Mesenchymal stem cell (in vitro differentiated cells and primary cell): ENCODE measurements at regions not wholly inside any gene's neighbourhood (a gene's known extent, or its start where the extent isn't known, plus 50 kb on each side); places are given as distances from the start of the nearest gene placed in this dataset.
"Not testable (repeated sequence)": the region's sequence is repeated elsewhere in the genome, so short reads cannot be mapped to it uniquely, and the experiment has no call there.

ENCODE experiments used
- DNase-seq: peaks from one replicate; pipeline ENCODE4 v3.0.0-alpha.2; 2013
- H2AFZ ChIP-seq: one replicate; pipeline ENCODE4 v1.6.1; 2013; ENCODE audit warnings: low read depth, mild to moderate bottlenecking, control low read depth, inconsistent platforms, low read length, moderate library complexity
- H2AK5ac ChIP-seq: 2 replicates; pipeline ENCODE4 v1.6.1; 2013; ENCODE audit warnings: low read length, moderate library complexity, mild to moderate bottlenecking, inconsistent platforms; ENCODE audit not compliant: severe bottlenecking
- H2BK120ac ChIP-seq: one replicate; pipeline ENCODE4 v1.6.1; 2013; ENCODE audit warnings: low read depth, mild to moderate bottlenecking, inconsistent platforms, low read length, moderate library complexity
- H2BK12ac ChIP-seq, 2 experiments: one replicate each; pipeline ENCODE4 v1.6.1; 2013; ENCODE audit warnings: inconsistent platforms in 2 of 2, low read length in 2 of 2, mild to moderate bottlenecking in 2 of 2, moderate library complexity in 2 of 2, control low read depth in 1 of 2
- H2BK15ac ChIP-seq: one replicate; pipeline ENCODE4 v1.6.1; 2013; ENCODE audit warnings: mild to moderate bottlenecking, low read depth, inconsistent platforms; ENCODE audit not compliant: poor library complexity, severe bottlenecking
- H2BK5ac ChIP-seq: 2 replicates; pipeline ENCODE4 v1.6.1; 2013; ENCODE audit warnings: low read depth, mild to moderate bottlenecking, low read length, control low read depth, inconsistent platforms; ENCODE audit not compliant: poor library complexity, severe bottlenecking
- H3K14ac ChIP-seq, 2 experiments: one replicate each; pipeline ENCODE4 v1.6.1; 2013; ENCODE audit warnings: inconsistent platforms in 2 of 2, low read length in 2 of 2, control low read depth in 1 of 2, mild to moderate bottlenecking in 1 of 2, moderate library complexity in 1 of 2
- H3K18ac ChIP-seq, 2 experiments: one replicate each; pipeline ENCODE4 v1.6.1; 2013; ENCODE audit warnings: inconsistent platforms in 2 of 2, low read length in 2 of 2, control low read depth in 1 of 2, low read depth in 1 of 2, mild to moderate bottlenecking in 1 of 2
- H3K23ac ChIP-seq, 2 experiments: one replicate each; pipeline ENCODE4 v1.6.1; 2013; ENCODE audit warnings: inconsistent platforms in 2 of 2, low read length in 2 of 2, mild to moderate bottlenecking in 2 of 2, moderate library complexity in 2 of 2, control low read depth in 1 of 2
- H3K27ac ChIP-seq: 2 replicates; pipeline ENCODE4 v1.5.1; 2013; ENCODE audit warnings: mild to moderate bottlenecking, moderate library complexity, low read length, control low read depth, inconsistent platforms; ENCODE audit not compliant: poor library complexity, severe bottlenecking
- H3K27me3 ChIP-seq, 2 experiments: 2 replicates each; pipeline versions ENCODE4 v1.6.1 to v1.7.0; 2013; ENCODE audit warnings: low read length in 2 of 2, mild to moderate bottlenecking in 2 of 2, moderate library complexity in 2 of 2, control low read depth in 1 of 2, inconsistent platforms in 1 of 2; ENCODE audit not compliant: control insufficient read depth in 1 of 2, insufficient read depth in 1 of 2
- H3K36me3 ChIP-seq, 2 experiments: 2 replicates each; pipeline versions ENCODE4 v1.6.1 to v1.7.0; 2013; ENCODE audit warnings: low read length in 2 of 2, control low read depth in 1 of 2, inconsistent platforms in 1 of 2, low read depth in 1 of 2, mild to moderate bottlenecking in 1 of 2; ENCODE audit not compliant: insufficient read depth in 2 of 2, control insufficient read depth in 1 of 2
- H3K4ac ChIP-seq, 2 experiments: one replicate each; pipeline ENCODE4 v1.6.1; 2013; ENCODE audit warnings: inconsistent platforms in 2 of 2, low read length in 2 of 2, mild to moderate bottlenecking in 2 of 2, moderate library complexity in 2 of 2, control low read depth in 1 of 2, low read depth in 1 of 2
- H3K4me1 ChIP-seq: 2 replicates; pipeline ENCODE4 v1.6.1; 2013; ENCODE audit warnings: low read depth, low read length, control low read depth; ENCODE audit not compliant: control insufficient read depth, insufficient read depth
- H3K4me2 ChIP-seq: 2 replicates; pipeline ENCODE4 v1.6.1; 2013; ENCODE audit warnings: low read length, mild to moderate bottlenecking, inconsistent platforms; ENCODE audit not compliant: poor library complexity, severe bottlenecking
- H3K4me3 ChIP-seq, 2 experiments: 2 replicates each; pipeline versions ENCODE4 v1.5.1 to v1.7.0; 2013; ENCODE audit warnings: low read length in 2 of 2, mild to moderate bottlenecking in 2 of 2, control low read depth in 1 of 2, low read depth in 1 of 2; ENCODE audit not compliant: insufficient read depth in 1 of 2
- H3K79me1 ChIP-seq: replicated peaks from 2 replicates; pipeline ENCODE4 v1.6.1; 2013; ENCODE audit warnings: mild to moderate bottlenecking, control low read depth, low read length, inconsistent platforms; ENCODE audit not compliant: poor library complexity, severe bottlenecking
- H3K9ac ChIP-seq: 2 replicates; pipeline ENCODE4 v1.7.0; 2013; ENCODE audit warnings: mild to moderate bottlenecking, low read length, moderate library complexity
- H3K9me3 ChIP-seq: 2 replicates; pipeline ENCODE4 v1.7.0; 2013; ENCODE audit warnings: mild to moderate bottlenecking, low read length; ENCODE audit not compliant: control insufficient read depth
- H4K8ac ChIP-seq: one replicate; pipeline ENCODE4 v1.6.1; 2013; ENCODE audit warnings: inconsistent platforms, mild to moderate bottlenecking, low read length, moderate library complexity
- H4K91ac ChIP-seq: one replicate; pipeline ENCODE4 v1.6.1; 2013; ENCODE audit warnings: mild to moderate bottlenecking, low read length, inconsistent platforms
- WGBS: methylation state at CpG from one replicate; pipeline ENCODE4 v1.1.7; 2013; ENCODE audit warnings: mixed read lengths; 5-methylcytosine and 5-hydroxymethylcytosine counted together

DNA sequence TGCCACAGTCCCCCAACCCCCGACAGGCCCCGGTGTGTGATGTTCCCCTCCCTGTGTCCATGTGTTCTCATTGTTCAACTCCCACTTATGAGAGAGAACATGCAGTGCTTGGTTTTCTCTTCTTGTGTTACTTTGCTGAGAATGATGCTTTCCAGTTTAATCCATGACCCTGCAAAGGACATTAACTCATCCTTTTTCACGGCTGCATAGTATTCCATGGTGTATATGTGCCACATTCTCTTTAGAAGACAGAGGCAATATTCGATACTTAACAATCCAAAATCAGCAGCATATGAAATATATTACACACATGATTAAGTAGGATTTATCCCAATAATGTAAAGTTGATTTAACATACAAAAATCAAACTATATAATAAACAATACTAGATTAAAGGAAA, 451.6 kb upstream of the PCDH10 start:
- not testable (repeated sequence) for H3K4me3 ChIP-seq, H2BK12ac ChIP-seq, H3K4ac ChIP-seq, H3K36me3 ChIP-seq, H3K4me1 ChIP-seq, H2AFZ ChIP-seq, DNase-seq, H2BK120ac ChIP-seq, H4K91ac ChIP-seq, H3K18ac ChIP-seq, H3K27me3 ChIP-seq, H2AK5ac ChIP-seq, H2BK15ac ChIP-seq, H3K23ac ChIP-seq, H3K79me1 ChIP-seq, H2BK5ac ChIP-seq, H3K9ac ChIP-seq, H3K4me2 ChIP-seq, H4K8ac ChIP-seq, H3K27ac ChIP-seq, H3K14ac ChIP-seq
- 100% methylated on average over 3 of the region's 4 CpGs for WGBS
- H3K9me3 ChIP-seq, result peaks cover 26% of the 10 kb centered on the region

DNA sequence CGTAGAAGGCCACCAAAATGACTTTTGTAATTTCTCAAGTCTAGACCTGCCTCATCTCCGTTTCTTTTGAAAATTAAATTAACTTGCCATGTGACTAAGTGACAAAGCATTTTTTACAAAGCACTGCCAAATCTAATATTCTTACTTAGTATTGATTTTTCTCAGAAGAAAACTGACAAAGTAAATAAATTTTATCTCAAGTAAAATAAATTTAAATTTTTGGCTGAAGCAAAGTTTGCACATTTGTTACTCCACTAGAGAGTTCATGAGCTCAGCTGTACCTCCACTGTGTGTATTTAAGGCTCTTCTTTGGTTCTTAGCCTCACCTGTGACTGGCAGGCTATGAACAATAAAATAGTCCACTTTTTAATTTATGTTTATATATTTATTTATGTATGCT, 441.1 kb upstream of the PCDH10 start:
- Histone ChIP-seq H3K4ac (no peak overlapping the region), H3K4me2 (no peak overlapping the region), H3K23ac (no peak overlapping the region), H2BK5ac (no peak overlapping the region), H4K8ac (no peak overlapping the region), H3K4me3 (no peak overlapping the region), H3K9me3 (peaks cover 7% of the 10 kb centered on the region), H2AK5ac (no peak overlapping the region), H3K27me3 (no peaks in the 10 kb centered on the region), H4K91ac (no peak overlapping the region), H2BK12ac (no peak overlapping the region), H3K14ac (no peak overlapping the region), H3K18ac (no peak overlapping the region), H3K36me3 (no peaks in the 10 kb centered on the region), H2BK15ac (no peak overlapping the region), H2AFZ (no peak overlapping the region), H3K27ac (no peak overlapping the region), H2BK120ac (no peak overlapping the region), H3K4me1 (no peaks in the 10 kb centered on the region), H3K9ac (no peak overlapping the region), H3K79me1 (no peaks in the 10 kb centered on the region)
- WGBS, result no CpG with 5 or more reads among the region's 2 CpGs
- DNase-seq, result no peak

DNA sequence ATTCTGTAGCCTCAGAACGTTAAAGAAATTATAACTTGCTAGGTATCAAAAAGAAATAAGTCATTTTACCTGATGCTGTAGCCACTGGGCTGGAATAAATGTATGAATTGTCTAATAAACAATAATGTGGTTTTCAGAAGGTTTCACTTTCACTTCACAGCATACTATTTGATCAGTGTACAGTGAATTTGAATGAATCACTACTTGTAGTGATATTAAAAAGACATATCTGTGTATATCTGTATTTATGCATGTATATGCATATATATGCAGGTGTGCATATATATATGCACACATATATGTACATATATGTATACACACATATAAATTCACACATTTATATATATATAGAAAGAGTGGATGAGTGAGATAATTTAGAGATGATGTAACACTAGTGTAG, 440.0 kb upstream of the PCDH10 start:
- Histone ChIP-seq H2BK120ac (no peak overlapping the region), H3K4ac (no peak overlapping the region), H3K4me2 (no peak overlapping the region), H3K79me1 (no peaks in the 10 kb centered on the region), H3K27ac (no peak overlapping the region), H3K27me3 (no peaks in the 10 kb centered on the region), H2BK12ac (no peak overlapping the region), H2AK5ac (no peak overlapping the region), H3K9ac (no peak overlapping the region), H3K4me1 (no peaks in the 10 kb centered on the region), H3K9me3 (peaks cover 13% of the 10 kb centered on the region), H2BK5ac (no peak overlapping the region), H3K4me3 (no peak overlapping the region), H2BK15ac (no peak overlapping the region), H3K23ac (no peak overlapping the region), H4K91ac (no peak overlapping the region), H3K18ac (no peak overlapping the region), H3K14ac (no peak overlapping the region), H4K8ac (no peak overlapping the region), H2AFZ (no peak overlapping the region), H3K36me3 (no peaks in the 10 kb centered on the region)
- DNase-seq, result no peak
- WGBS, result no CpG with 5 or more reads among the region's 1 CpG

DNA sequence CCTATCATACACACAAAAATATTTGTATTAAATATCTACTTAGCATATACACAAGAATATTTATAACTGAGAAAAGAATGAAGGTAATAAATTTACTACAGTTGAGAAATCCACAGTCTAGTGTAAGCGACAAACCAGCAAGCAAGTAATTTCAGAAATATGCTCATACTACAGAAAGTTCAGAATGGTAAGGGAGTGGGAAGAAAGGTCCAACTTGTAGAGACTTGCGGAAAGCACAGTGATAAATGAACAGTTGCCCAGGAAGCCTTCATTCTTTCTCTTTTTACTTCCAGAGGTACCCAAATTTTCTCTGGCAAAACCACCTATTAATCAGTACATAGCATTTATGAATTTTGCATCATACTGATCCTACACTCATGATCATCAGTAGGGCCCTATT, 438.1 kb upstream of the PCDH10 start:
- no peak overlapping the region for H3K27ac ChIP-seq
- no peak overlapping the region for H3K14ac ChIP-seq
- H3K27me3 ChIP-seq, result no peaks in the 10 kb centered on the region
- no peak overlapping the region for H3K9ac ChIP-seq
- no peak for DNase-seq
- H2BK12ac ChIP-seq, result no peak overlapping the region
- no peak overlapping the region for H3K4me3 ChIP-seq
- no peaks in the 10 kb centered on the region for H3K4me1 ChIP-seq
- H3K36me3 ChIP-seq, result no peaks in the 10 kb centered on the region
- no peak overlapping the region for H3K4ac ChIP-seq
- no peak overlapping the region for H4K8ac ChIP-seq
- H3K23ac ChIP-seq, result no peak overlapping the region
- no peak overlapping the region for H2BK15ac ChIP-seq
- H2AFZ ChIP-seq, result no peak overlapping the region
- peaks cover 14% of the 10 kb centered on the region for H3K9me3 ChIP-seq
- H3K79me1 ChIP-seq, result no peaks in the 10 kb centered on the region
- H2BK120ac ChIP-seq, result no peak overlapping the region
- no peak overlapping the region for H2BK5ac ChIP-seq
- H3K18ac ChIP-seq, result no peak overlapping the region
- no peak overlapping the region for H4K91ac ChIP-seq
- H3K4me2 ChIP-seq, result no peak overlapping the region
- WGBS, result 92% methylated on average over 2 of the region's 2 CpGs
- no peak overlapping the region for H2AK5ac ChIP-seq
